HG03095 (cell line): ENCODE measurements at regions not wholly inside any gene's neighbourhood (a gene's known extent, or its start where the extent isn't known, plus 50 kb on each side); places are given as distances from the start of the nearest gene placed in this dataset.
"Not testable (repeated sequence)": the region's sequence is repeated elsewhere in the genome, so short reads cannot be mapped to it uniquely, and the experiment has no call there.

ENCODE experiments used
- ATAC-seq: cut with Tn5 transposase; IDR thresholded peaks from one replicate; pipeline ENCODE4 v1.9.1; 2021; ENCODE audit warnings: moderate library complexity; ENCODE audit not compliant: unreplicated experiment

DNA sequence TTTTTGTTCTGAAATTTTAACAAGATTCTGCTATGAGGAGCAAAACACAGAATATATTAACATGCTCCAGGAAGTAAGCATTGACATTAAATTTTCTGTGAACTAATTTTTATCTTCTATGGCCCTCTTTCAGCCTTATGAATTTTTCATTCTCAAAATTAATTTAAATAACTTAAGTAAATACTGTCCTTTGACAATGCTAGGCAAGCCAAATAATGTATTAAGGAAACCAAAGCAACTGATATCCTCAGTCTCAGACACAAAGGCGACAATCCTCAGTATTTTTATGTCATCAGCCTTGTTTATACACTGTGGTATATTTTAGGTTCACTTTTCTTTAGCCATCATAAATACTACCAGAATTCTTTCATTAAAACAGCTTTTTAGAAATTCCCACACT, 159.8 kb downstream of the CGGBP1 start:
- no peak for ATAC-seq

DNA sequence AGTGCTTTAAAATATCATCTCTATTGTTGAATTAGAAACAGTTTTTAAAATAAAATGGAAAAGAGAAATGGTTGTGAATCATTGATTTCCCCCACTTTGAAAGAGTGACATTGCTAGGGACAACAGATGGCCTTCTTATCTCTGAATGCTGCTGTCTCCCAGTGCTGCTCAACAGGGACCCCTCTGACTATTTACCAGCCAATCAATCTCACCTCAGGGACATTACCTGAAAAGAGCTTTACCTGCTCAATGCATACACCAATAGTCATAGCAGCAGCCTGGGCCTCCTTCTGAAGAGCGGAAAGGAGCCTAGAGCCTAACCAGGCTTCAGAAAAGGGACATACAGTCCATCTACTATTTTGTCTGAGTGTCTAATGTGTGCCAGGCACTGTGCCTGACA, 162.8 kb downstream of the CGGBP1 start:
- ATAC-seq, result no peak

DNA sequence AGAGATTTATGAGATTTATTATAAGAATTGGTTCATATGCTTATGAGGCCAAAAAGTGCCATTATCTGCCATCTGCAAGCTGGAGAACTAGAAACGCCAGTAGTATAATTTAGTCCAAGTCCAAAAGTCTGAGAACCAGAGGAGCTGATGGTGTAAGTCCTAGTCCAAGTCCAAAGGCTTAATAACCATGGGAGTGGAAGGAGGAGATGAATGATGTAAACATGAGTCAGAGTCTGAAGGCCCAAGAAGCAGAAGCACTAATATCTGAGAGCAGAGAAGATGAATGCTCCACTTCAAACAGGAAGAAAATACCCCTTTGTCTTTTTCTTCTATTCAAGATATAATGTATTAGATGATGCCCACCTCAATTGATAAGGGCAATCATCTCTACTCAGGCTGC, 185.7 kb downstream of the CGGBP1 start:
- ATAC-seq, result no peak

DNA sequence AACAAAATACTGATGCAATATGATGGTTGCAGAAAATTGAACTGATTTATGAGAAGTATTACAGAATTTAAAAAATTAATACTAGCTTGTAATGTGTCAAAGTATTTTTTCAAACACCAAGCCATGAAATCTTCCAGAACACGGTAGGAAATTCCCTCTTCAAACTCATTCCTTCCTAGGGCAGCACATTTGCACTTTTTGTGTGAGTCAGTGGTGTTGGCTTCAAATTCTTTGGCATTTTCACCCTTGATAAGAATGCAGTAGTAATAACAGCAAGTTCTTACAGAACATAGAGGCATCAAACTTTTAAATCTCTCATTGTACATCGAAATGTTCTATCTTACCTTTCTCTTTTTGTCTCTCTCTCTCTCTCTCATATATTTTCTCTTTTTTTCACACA, 191.8 kb downstream of the CGGBP1 start:
- no peak for ATAC-seq

DNA sequence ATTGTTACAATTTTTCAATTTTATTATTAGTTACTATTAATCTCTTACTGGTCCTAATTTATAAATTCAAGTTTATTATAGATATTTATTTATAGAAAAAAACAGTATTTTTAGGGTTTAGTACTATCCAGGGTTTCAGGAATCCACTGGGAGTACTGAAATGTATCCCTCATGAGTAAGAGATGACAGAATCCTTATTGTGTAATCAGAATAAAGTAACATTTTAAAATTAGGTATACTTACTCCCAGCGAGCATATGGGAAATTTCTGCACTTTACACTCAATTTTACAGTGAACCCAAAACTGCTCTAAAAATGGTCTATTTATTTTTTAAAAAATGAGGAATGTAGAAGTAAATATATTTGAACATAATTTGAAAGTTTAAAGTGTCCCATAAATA, 202.7 kb downstream of the CGGBP1 start:
- no peak for ATAC-seq

DNA sequence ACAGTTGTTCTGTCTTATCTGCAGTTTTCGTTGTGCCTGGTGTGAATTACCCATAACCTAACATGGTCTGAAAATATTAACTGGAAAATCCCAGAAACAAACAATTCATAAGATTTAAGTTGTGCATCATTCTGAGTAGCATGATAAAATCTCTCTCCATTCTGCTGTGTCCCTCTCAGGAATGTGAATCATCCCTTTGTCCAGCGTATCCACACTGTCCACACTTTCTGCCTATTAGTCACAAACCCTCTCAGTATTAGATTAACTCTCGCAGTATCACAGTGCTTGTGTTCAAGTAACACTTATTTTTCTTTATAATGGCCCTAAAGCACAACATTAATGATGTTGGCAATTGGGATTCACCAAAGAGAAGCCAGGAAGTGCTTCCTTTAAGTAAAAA, 203.2 kb downstream of the CGGBP1 start:
- no peak for ATAC-seq

DNA sequence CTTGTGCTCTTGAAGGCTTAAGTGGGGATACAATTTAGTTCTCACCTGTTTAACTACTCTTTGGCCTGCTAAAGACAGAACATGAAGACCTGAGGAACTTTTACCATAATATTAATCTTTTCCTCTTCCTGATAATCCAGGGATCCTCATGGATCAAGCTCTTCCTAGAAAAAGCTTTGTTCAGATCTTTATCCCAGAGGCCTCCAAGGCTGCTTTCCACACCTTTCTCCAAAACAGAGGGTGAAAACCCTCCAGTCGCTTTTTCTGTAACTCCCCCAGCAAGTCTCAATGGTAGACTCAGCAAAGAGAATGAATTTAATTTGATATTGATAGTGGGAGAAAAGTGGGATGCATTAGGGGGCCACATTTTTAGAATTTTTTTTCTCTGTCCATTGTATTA, 203.6 kb downstream of the CGGBP1 start:
- no peak for ATAC-seq

DNA sequence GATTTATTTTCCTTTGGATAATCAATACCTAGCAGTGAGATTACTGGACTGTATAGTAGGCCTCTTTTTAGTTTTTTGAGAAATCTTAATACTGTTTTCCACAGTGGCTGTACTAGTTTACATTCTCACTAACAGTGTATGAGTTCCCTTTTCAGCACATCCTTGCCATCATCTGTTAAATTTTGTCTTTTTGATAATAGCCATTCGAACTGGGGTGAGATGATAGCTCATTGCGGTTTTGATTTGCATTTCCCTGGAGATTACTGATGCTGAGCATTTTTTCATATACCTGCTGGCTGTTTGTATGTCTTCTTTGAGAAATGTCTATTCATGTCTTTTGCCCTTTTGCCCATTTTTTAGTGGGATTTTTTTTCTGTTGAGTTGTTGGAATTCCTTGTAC, 210.8 kb downstream of the CGGBP1 start:
- ATAC-seq, result no peak

DNA sequence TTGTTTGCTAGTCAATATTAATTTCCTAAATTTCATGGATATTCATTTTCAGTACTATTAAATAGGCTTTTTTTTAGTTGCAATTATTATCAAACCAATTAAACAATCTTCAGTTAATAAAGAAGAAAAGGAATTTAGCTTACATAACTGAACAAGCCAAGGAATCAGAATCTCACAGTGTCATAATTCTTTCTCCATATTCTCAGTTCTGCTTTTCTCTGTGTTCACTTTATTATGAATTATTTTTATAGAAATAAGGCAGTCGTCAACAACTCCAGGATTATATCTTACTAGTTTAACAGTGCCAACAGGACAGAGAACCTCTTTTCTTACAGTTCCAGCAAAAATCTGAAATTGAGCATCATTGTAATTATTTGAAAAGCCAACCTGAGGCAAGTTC, 221.7 kb downstream of the CGGBP1 start:
- ATAC-seq, result no peak

DNA sequence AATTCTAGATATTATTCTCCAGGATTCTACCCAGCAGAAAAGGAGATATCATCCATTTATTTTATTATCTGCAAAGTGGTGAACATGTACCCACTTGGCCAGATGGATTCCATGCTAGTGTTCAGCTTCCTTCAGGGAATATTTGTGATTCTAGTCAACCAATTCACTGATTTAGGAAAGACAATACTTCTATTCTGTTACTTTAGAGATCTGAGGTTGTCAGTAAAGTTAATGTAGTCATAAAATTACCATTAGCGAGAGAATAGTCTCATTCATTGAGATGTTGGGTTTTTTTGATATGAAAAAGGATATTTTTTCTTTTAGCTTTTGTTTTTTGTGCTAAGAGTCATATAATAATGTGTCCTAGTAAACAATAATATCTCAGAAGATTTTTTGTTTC, 222.8 kb downstream of the CGGBP1 start:
- ATAC-seq, result no peak

DNA sequence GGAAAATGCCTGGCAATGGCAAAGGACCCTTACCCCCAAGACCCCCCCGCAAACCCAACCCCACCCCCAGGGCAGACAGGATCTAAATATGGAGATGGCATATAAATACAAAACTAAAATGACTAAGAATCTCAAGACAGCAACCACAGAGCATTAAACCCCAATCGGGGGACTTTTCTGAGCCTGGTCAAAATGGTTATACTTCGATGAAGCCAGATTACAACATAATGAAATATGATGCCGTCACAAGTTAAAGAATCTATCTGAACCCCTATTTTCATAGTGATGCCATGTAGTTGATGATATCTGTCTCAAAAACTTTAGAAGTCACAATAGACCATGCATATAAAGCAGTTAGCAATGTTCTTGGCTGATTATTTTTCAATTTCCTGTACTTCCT, 223.6 kb downstream of the CGGBP1 start:
- ATAC-seq, result no peak

DNA sequence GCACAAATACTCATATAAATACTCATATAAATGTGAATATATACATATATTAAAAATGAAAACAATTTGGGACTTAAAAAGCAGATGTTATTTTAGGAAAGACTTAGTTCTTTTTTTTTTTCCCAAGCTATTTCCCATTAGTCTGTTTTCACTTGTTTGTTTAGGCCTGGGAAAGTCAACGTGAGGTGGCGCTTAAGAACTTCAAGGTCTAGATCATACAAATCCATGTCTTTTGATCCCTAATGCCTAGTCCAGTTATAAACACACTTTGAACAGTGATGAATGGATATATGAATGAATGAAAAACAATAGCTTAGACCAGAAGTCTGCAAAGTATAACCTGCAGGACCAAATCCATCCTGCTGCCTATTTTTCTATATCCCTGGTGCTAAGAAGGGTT, 224.5 kb downstream of the CGGBP1 start:
- no peak for ATAC-seq

DNA sequence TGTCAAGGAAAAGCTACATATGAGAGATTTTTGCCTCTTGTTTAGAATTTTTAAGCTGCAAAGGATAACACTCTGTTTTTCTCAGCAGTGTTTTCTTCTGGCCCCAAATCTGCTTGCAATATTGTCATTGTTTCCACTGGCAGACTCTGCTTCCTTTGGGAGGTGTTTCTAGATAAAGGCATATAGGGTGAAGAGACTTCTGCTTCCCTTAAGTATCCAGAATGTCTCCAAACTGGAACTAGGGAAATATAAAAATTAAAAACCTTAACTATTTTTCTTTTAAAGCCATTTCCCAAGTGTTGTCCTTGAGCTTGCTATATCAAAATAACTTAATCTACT, 225.8 kb downstream of the CGGBP1 start:
- ATAC-seq, result no peak

DNA sequence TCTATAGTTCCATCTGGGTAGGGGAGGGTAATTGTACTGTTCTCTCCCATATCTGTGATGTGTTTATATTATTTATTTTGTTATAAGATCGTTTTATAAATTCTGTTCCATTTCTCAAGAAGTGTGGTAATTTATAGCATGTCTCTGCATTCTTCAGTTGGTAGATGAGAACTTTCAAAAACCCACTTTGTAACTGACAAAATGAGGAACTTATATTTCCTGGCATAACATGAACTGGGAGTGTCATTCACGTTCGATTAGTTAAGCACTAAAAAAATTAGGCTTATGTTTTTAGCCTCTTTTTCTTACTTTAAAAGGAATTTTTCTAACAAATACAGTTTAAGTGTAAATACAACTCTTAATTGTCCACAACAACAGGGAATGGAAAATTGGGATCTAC, 230.8 kb downstream of the CGGBP1 start:
- ATAC-seq, result no peak

DNA sequence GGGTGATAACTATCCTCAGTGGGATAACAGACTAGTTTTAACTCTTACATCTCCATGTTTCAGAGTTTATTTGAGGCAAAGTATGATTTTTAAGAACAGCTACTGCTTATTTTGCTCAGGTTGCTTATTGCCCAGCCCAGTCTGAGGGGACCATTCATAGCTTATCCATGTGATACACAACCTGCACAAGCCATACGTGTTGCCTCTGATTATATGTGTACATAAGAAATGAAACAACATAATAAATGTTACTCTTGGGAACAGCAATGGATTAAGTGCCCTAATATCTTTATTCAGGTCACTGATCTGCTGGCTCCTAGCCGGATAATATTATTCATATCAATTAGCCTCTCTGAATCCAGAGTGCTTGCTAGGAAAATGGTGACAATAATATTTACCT, 236.2 kb downstream of the CGGBP1 start:
- ATAC-seq, result no peak

DNA sequence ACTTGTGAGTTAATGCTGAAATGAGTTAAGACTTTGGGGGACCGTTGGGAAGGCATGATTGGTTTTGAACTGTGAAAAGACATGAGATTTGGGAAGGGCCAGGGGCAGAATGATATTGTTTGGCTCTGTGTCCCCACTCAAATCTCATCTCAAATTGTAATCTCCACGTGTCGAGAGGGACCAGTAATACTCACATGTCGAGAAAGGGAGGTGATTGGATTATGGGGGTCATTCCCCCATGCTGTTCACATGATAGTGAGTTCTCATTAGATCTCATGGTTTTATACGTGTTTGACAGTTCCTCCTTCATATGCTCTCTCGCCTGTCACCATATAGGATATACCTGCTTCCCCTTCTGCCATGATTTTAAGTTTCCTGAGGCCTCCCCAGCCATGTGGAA, 245.3 kb downstream of the CGGBP1 start:
- not testable (repeated sequence) for ATAC-seq

DNA sequence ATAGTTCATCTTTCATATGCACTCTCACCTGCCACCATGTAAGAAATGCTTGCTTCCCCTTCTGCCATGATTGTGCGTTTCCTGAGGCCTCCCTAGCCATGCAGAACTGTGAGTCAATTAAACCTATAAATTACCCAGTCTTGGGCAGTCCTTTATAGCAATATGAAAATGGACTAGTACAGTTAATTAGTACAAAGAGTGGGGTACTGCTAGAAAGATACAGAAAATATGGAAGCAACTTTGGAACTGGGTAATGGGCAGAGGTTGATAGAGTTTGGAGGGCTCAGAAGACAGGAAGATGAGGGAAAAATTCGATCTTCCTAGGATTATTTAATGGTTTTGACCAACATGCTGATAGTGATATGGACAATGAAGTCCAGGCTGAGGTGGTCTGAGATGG, 246.9 kb downstream of the CGGBP1 start:
- ATAC-seq, result no peak

DNA sequence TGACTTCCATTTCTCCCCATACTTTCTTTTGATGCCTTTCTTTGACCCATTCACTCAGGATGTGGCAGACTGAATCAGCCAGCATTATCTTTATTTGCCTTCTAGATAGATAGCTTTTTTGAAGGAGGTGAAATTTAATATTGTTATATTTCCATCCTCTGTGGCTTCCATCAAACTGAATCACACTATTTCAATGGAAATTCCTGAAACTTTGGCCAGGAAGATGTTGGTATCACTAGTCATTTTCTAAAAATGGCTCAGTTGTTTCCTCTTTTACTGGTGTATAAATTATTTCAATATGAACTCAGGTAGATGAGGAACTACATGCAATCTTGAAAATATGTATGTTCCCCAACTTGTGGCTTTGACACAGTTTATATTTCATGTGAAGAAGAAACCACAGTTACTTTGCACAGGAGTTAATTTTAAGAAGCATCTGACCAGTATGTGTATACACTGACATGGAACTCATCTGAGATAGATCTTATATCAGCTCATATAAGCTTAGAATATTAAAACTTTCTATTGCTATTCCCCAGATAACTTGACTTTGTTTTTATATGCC, 248.3 kb downstream of the CGGBP1 start:
- no peak for ATAC-seq

DNA sequence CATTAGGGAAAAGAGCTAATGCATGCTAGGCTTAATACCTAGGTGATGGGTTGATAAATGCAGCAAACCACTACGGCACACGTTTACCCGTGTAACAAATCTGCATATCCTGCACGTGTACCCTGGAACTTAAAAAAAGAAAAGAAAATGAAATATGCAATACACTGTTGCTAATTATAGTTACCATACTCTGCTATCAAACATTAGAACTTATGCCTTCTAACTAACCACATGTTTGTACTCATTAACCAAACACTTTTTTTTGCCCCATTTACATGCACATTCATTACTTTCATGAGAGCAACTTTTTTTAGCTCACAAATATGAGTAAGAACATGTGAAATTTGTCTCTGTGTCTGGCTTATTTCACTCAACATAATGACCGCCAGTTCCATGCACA, 253.1 kb downstream of the CGGBP1 start:
- ATAC-seq, result no peak

DNA sequence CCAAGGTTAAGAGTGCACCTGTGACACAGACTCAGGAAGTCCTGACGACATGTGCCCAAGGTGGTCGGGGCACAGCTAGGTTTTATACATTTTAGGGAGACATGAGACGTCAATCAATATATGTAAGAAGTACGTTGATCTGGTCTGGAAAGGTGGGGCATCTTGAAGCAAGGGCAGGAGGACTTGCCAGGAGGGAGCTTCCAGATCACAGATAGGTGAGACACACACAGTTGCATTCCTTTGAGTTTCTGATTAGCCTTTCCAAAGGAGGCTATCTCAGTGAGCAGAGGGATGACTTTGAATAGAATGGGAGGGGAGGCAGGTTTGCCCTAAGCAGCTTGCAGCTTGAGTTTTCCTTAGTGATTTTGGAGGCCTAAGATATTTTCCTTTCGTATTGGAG, 257.4 kb downstream of the CGGBP1 start:
- ATAC-seq, result no peak

DNA sequence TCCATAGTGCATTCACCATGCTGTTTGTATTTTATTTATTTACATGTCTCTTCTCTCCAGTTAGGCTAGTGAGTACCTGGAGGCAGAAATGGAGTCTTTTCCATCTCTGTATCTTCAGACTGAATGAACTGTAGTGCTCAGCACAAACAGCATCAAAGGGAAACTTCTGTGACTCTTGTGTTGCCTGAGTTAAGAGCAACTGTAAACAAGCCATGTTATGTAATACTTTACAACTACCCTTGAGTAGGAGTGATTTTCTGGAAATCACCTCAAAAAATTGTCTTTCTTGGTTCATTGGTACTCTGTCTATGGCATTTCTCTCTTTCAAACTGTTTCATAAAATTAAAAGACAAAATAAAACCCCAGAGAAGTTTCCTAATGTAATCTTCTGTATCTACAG, 258.3 kb downstream of the CGGBP1 start:
- ATAC-seq, result no peak

DNA sequence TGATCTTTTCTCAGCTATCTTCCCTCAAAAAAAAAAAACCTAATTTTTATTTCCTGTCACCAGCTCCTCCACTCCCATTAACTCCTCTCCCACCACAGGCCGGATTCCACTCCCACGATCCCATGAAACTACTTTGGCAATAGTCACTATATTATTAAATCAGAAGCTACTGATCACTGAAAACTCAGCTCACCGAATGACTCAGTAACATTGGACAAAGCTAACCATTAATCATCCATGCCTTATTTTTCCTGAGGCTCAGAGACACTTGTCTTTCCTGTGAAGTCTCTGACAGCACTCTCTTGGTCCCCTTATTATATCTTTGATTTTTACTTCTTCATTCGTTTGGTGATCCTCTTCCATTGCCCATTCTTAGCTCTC, 260.2 kb downstream of the CGGBP1 start:
- ATAC-seq, result no peak

DNA sequence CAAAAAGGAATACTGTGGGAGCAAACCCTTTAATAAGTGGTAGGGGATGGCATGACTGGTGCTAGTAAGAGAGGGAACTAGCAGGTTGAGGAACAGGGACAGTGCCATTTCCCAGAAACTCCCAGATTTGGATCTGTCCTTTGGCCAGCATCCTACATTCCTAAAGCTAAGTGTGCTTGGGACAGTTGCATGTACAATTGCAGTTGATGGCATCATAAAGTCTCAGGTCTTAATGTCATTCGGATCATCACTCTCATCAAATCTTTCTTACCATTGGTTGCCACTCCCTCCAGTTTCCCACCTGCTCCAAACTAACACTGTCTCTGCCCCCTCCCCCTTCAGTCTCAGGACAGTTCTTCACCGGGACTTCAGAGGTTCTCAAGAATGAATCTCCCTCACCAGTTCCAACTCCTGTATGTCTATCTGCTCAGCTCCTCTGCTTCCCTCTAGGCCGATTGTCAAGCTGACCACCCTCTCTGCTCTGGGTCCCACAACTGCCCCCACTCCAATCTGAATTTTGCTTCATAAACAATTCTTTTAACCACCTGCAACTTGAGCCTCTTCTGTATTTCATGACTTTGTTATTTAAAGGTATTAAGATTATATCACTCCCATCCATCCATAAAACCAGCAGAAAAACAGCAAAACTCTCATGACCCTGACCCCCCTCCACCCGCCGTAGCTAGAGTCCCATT, 260.8 kb downstream of the CGGBP1 start:
- ATAC-seq, result no peak

DNA sequence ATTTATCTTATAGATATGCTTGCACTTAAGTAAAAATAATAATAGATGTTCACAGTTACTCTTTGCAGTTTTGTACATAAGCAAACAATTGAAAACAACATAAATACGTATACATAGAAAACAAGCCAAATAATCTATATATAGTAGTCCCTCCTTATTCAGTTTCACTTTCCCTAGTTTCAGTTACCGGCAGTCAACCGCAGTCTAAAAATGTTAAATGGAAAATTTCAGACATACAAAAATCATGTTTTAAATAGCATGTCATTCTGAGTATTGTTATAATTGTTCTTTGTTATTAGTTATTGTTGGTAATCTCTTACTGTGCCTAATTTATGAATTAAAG, 262.0 kb downstream of the CGGBP1 start:
- no peak for ATAC-seq
